A549 (cell line): ENCODE measurements at regions not wholly inside any gene's neighbourhood (a gene's known extent, or its start where the extent isn't known, plus 50 kb on each side); places are given as distances from the start of the nearest gene placed in this dataset.

Experiments
- CBX8 ChIP-seq: fragments of 200-600 bp; sonication (generic); IDR thresholded peaks from 2 replicates; pipeline ENCODE4 v1.6.1; 2016
- ESRRA ChIP-seq: fragments of 150-350 bp; IDR thresholded peaks from 2 replicates; pipeline ENCODE4 v1.6.1; 2014; ENCODE audit warnings: mild to moderate bottlenecking, low read length, borderline replicate concordance
- FOSL2 ChIP-seq, 2 experiments: fragments of 450-650 bp in 1 of 2; fragments of >200 bp in 1 of 2; sonication (Bioruptor Twin) in 1 of 2; formaldehyde crosslinking; IDR thresholded peaks; 2 replicates each; pipeline versions ENCODE4 v1.5.0 to v1.6.1; 2016 to 2020; ENCODE audit warnings: mild to moderate bottlenecking in 1 of 2, moderate library complexity in 1 of 2
- JUN ChIP-seq, 2 experiments: fragments of >200 bp; sonication (Bioruptor Twin); formaldehyde crosslinking; IDR thresholded peaks; 2 replicates in 1 of 2; 3 replicates in 1 of 2; pipeline ENCODE4 v1.6.1; 2016 to 2017
- NFE2L2 ChIP-seq: fragments of 150-350 bp; conservative IDR thresholded peaks from 2 replicates; pipeline ENCODE4 v1.6.1; 2014; ENCODE audit warnings: low read length
- POLR2AphosphoS2 ChIP-seq: conservative IDR thresholded peaks from 2 replicates; pipeline ENCODE4 v1.6.1; 2012; ENCODE audit warnings: low read length, improper control_type of control experiment, inconsistent platforms
- SREBF2 ChIP-seq: fragments of 450-650 bp; IDR thresholded peaks from 2 replicates; pipeline ENCODE4 v1.6.1; 2014; ENCODE audit warnings: mild to moderate bottlenecking, moderate library complexity
- ZC3H11A ChIP-seq: fragments of 450-650 bp; IDR thresholded peaks from 2 replicates; pipeline ENCODE4 v1.6.1; 2014; ENCODE audit warnings: antibody characterized with exemption, mild to moderate bottlenecking
- ZFP36 ChIP-seq: fragments of 450-650 bp; IDR thresholded peaks from 2 replicates; pipeline ENCODE4 v1.6.1; 2014; ENCODE audit warnings: borderline replicate concordance; ENCODE audit not compliant: partially characterized antibody
- TF ChIP-seq, protein P1 (sequence below): IDR thresholded peaks from 2 replicates; pipeline ENCODE4 v1.6.1; 2012
- TF ChIP-seq, protein P2 (sequence below): fragments of >200 bp; sonication (Bioruptor Twin); formaldehyde crosslinking; IDR thresholded peaks from 3 replicates; pipeline ENCODE4 v1.5.1; 2016
- TF ChIP-seq, protein P3 (sequence below): fragments of 200-600 bp; sonication (generic); IDR thresholded peaks from 2 replicates; pipeline ENCODE4 v1.6.1; 2016; ENCODE audit warnings: antibody characterized with exemption, mild to moderate bottlenecking, moderate library complexity
- TF ChIP-seq, protein P4 (sequence below): fragments of 150-350 bp; IDR thresholded peaks from 2 replicates; pipeline ENCODE4 v1.6.1; 2014; ENCODE audit warnings: low read depth, mild to moderate bottlenecking, low read length
- TF ChIP-seq, protein P5 (sequence below): fragments of 250-450 bp; sonication (Bioruptor Pico); IDR thresholded peaks from 2 replicates; pipeline ENCODE4 v1.5.0; 2021; ENCODE audit warnings: mild to moderate bottlenecking, moderate library complexity, borderline replicate concordance

DNA sequence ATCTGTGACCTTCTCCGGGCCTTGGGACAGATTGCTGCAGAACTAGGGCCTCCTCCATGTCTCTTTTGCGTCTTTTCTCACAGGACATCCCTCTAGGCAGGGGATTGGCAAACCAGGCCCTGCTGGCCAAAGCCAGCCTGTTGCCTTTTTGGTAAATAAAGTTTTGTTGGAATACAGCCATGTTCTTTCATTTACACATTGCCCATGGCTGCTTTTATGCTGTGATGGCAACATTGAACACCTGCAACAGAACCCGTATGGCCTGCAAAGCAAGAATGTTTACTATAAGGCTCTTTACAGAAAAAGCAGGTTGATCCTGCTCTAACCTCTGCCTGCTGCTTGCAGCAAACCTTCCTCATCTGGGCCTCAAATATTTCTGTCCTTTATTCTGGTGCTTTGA is 56.8 kb upstream of the B3GAT1 start:
- TF ChIP-seq, protein P1, sequence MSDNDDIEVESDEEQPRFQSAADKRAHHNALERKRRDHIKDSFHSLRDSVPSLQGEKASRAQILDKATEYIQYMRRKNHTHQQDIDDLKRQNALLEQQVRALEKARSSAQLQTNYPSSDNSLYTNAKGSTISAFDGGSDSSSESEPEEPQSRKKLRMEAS, result no peak
- TF ChIP-seq, protein P2, sequence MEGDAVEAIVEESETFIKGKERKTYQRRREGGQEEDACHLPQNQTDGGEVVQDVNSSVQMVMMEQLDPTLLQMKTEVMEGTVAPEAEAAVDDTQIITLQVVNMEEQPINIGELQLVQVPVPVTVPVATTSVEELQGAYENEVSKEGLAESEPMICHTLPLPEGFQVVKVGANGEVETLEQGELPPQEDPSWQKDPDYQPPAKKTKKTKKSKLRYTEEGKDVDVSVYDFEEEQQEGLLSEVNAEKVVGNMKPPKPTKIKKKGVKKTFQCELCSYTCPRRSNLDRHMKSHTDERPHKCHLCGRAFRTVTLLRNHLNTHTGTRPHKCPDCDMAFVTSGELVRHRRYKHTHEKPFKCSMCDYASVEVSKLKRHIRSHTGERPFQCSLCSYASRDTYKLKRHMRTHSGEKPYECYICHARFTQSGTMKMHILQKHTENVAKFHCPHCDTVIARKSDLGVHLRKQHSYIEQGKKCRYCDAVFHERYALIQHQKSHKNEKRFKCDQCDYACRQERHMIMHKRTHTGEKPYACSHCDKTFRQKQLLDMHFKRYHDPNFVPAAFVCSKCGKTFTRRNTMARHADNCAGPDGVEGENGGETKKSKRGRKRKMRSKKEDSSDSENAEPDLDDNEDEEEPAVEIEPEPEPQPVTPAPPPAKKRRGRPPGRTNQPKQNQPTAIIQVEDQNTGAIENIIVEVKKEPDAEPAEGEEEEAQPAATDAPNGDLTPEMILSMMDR, result no peak
- no peak for TF ChIP-seq ZC3H11A
- TF ChIP-seq, protein P3, sequence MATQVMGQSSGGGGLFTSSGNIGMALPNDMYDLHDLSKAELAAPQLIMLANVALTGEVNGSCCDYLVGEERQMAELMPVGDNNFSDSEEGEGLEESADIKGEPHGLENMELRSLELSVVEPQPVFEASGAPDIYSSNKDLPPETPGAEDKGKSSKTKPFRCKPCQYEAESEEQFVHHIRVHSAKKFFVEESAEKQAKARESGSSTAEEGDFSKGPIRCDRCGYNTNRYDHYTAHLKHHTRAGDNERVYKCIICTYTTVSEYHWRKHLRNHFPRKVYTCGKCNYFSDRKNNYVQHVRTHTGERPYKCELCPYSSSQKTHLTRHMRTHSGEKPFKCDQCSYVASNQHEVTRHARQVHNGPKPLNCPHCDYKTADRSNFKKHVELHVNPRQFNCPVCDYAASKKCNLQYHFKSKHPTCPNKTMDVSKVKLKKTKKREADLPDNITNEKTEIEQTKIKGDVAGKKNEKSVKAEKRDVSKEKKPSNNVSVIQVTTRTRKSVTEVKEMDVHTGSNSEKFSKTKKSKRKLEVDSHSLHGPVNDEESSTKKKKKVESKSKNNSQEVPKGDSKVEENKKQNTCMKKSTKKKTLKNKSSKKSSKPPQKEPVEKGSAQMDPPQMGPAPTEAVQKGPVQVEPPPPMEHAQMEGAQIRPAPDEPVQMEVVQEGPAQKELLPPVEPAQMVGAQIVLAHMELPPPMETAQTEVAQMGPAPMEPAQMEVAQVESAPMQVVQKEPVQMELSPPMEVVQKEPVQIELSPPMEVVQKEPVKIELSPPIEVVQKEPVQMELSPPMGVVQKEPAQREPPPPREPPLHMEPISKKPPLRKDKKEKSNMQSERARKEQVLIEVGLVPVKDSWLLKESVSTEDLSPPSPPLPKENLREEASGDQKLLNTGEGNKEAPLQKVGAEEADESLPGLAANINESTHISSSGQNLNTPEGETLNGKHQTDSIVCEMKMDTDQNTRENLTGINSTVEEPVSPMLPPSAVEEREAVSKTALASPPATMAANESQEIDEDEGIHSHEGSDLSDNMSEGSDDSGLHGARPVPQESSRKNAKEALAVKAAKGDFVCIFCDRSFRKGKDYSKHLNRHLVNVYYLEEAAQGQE, result no peak
- TF ChIP-seq ZFP36, result no peak
- no peak for TF ChIP-seq FOSL2 (IDR thresholded peaks at IDR 0.05)
- no peak for TF ChIP-seq FOSL2 (CRISPR knock-in tag; IDR thresholded peaks at IDR 0.05)
- TF ChIP-seq, protein P4, sequence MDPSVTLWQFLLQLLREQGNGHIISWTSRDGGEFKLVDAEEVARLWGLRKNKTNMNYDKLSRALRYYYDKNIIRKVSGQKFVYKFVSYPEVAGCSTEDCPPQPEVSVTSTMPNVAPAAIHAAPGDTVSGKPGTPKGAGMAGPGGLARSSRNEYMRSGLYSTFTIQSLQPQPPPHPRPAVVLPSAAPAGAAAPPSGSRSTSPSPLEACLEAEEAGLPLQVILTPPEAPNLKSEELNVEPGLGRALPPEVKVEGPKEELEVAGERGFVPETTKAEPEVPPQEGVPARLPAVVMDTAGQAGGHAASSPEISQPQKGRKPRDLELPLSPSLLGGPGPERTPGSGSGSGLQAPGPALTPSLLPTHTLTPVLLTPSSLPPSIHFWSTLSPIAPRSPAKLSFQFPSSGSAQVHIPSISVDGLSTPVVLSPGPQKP, result no peak
- TF ChIP-seq CBX8, result no peak
- no peak for TF ChIP-seq ESRRA
- TF ChIP-seq POLR2AphosphoS2, result no peak
- TF ChIP-seq, protein P5, sequence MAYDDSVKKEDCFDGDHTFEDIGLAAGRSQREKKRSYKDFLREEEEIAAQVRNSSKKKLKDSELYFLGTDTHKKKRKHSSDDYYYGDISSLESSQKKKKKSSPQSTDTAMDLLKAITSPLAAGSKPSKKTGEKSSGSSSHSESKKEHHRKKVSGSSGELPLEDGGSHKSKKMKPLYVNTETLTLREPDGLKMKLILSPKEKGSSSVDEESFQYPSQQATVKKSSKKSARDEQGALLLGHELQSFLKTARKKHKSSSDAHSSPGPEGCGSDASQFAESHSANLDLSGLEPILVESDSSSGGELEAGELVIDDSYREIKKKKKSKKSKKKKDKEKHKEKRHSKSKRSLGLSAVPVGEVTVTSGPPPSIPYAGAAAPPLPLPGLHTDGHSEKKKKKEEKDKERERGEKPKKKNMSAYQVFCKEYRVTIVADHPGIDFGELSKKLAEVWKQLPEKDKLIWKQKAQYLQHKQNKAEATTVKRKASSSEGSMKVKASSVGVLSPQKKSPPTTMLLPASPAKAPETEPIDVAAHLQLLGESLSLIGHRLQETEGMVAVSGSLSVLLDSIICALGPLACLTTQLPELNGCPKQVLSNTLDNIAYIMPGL (CRISPR knock-in tag), result no peak
- no peak for TF ChIP-seq NFE2L2
- no peak for TF ChIP-seq JUN (IDR thresholded peaks at IDR 0.05)
- TF ChIP-seq SREBF2, result no peak
